ENCODE measurements at regions not wholly inside any gene's neighbourhood (a gene's known extent, or its start where the extent isn't known, plus 50 kb on each side); places are given as distances from the start of the nearest gene placed in this dataset.
"Not testable (repeated sequence)": the region's sequence is repeated elsewhere in the genome, so short reads cannot be mapped to it uniquely, and the experiment has no call there.

GRCh38 chr4:152180369-152180768 lies 355.5 kb downstream of the FBXW7 start:
- Mint-ChIP-seq H3K27ac (no peak overlapping the region), H3K36me3 (ENCODE audit: low read depth) (peaks cover 6% of the 10 kb centered on the region), H3K4me1 (ENCODE audit: low read depth) (peaks cover 36% of the 10 kb centered on the region), H3K4me3 (no peak overlapping the region), H3K27me3 (ENCODE audit: insufficient read depth) (no peaks in the 10 kb centered on the region), H3K9me3 (peaks cover 23% of the 10 kb centered on the region)
- intact Hi-C loops (cut with micrococcal nuclease): loop anchor here (5.0 kb wide), 1 partner anchor 418 kb away; the partner anchor contains the start of gene GATB
- DNase-seq (ENCODE audit: low spot score): no peak

DNA sequence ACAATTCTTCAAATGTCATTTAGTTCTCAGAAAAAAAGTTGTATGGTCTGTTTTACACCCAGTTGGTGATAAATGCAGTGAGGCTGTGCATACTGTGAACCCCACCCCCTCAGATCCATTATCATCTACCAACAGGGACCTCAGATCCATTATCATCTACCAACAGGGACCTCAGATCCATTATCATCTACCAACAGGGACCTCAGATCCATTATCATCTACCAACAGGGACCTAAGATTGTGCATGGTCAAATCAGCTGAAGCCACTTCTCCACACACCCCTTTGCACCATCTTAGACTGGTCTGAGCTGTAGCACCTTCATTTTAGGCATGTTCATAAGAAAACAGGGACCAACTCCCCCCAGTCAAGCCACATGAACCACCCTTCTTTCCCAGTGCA lies 358.4 kb downstream of the FBXW7 start:
- intact Hi-C loops (cut with micrococcal nuclease): not testable (repeated sequence)

GRCh38 chr4:152176627-152177214 lies 359.2 kb downstream of the FBXW7 start:
- Mint-ChIP-seq H3K36me3 (ENCODE audit: low read depth) (peaks cover 4% of the 10 kb centered on the region), H3K4me1 (ENCODE audit: low read depth) (peaks cover 19% of the 10 kb centered on the region), H3K9me3 (peaks cover 7% of the 10 kb centered on the region), H3K27me3 (ENCODE audit: insufficient read depth) (no peaks in the 10 kb centered on the region), H3K27ac (no peak overlapping the region), H3K4me3 (no peak overlapping the region)
- intact Hi-C loops (cut with micrococcal nuclease): no loop called here
- DNase-seq (ENCODE audit: low spot score): no peak

More for the DNA sequence above, 358.4 kb downstream of the FBXW7 start:
- not testable (repeated sequence) for H3K27me3 Mint-ChIP-seq (ENCODE audit: insufficient read depth); H3K4me3 Mint-ChIP-seq; H3K9me3 Mint-ChIP-seq; DNase-seq (ENCODE audit: low spot score); H3K36me3 Mint-ChIP-seq (ENCODE audit: low read depth); H3K27ac Mint-ChIP-seq
- H3K4me1 Mint-ChIP-seq (ENCODE audit: low read depth): peaks cover 19% of the 10 kb centered on the region

- intact Hi-C loops (cut with micrococcal nuclease): no loop called here
- peaks cover 19% of the 10 kb centered on the region for H3K4me1 Mint-ChIP-seq (ENCODE audit: low read depth)
- peaks cover 7% of the 10 kb centered on the region for H3K9me3 Mint-ChIP-seq
- DNase-seq (ENCODE audit: low spot score): no peak
- no peak overlapping the region for H3K4me3 Mint-ChIP-seq
- H3K27me3 Mint-ChIP-seq (ENCODE audit: insufficient read depth): no peaks in the 10 kb centered on the region
- peaks cover 4% of the 10 kb centered on the region for H3K36me3 Mint-ChIP-seq (ENCODE audit: low read depth)
- H3K27ac Mint-ChIP-seq: no peak overlapping the region
These were observed 360.3 kb downstream of the FBXW7 start for GRCh38 chr4:152175586-152175985.

GRCh38 chr4:152172146-152172545 lies 363.7 kb downstream of the FBXW7 start:
- DNase-seq (ENCODE audit: low spot score): no peak
- Mint-ChIP-seq H3K27ac (no peak overlapping the region), H3K36me3 (ENCODE audit: low read depth) (no peaks in the 10 kb centered on the region), H3K9me3 (peaks cover 5% of the 10 kb centered on the region), H3K4me3 (no peak overlapping the region), H3K27me3 (ENCODE audit: insufficient read depth) (peaks cover 1% of the 10 kb centered on the region), H3K4me1 (ENCODE audit: low read depth) (peaks cover 7% of the 10 kb centered on the region)
- intact Hi-C loops (cut with micrococcal nuclease): no loop called here

DNA sequence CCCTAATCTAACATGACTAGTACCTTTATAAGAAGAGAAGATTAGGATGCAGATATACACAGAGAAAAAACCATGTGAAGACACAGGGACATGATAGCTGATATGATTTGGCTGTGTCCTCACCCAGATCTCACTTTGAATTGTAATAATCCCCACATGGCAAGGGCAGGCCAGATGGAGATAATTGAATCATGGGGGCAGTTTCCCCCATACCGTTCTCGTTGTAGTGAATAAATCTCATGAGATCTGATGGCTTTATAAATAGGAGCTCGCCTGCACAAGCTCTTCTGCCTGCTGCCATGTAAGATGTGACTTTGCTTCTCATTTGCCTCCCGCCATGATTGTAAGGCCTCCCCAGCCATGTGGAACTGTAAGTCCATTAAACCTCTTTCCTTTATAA lies 364.3 kb downstream of the FBXW7 start:
- H3K9me3 Mint-ChIP-seq: no peaks in the 10 kb centered on the region
- H3K27me3 Mint-ChIP-seq (ENCODE audit: insufficient read depth): peaks cover 1% of the 10 kb centered on the region
- intact Hi-C loops (cut with micrococcal nuclease): no loop called here
- H3K27ac Mint-ChIP-seq: no peak overlapping the region
- no peak for DNase-seq (ENCODE audit: low spot score)
- no peaks in the 10 kb centered on the region for H3K36me3 Mint-ChIP-seq (ENCODE audit: low read depth)
- no peak overlapping the region for H3K4me3 Mint-ChIP-seq
- H3K4me1 Mint-ChIP-seq (ENCODE audit: low read depth): peaks cover under 1% of the 10 kb centered on the region

GRCh38 chr4:152169683-152170082 lies 366.2 kb downstream of the FBXW7 start:
- DNase-seq (ENCODE audit: low spot score): no peak
- H3K9me3 Mint-ChIP-seq: no peaks in the 10 kb centered on the region
- intact Hi-C loops (cut with micrococcal nuclease): no loop called here

DNA sequence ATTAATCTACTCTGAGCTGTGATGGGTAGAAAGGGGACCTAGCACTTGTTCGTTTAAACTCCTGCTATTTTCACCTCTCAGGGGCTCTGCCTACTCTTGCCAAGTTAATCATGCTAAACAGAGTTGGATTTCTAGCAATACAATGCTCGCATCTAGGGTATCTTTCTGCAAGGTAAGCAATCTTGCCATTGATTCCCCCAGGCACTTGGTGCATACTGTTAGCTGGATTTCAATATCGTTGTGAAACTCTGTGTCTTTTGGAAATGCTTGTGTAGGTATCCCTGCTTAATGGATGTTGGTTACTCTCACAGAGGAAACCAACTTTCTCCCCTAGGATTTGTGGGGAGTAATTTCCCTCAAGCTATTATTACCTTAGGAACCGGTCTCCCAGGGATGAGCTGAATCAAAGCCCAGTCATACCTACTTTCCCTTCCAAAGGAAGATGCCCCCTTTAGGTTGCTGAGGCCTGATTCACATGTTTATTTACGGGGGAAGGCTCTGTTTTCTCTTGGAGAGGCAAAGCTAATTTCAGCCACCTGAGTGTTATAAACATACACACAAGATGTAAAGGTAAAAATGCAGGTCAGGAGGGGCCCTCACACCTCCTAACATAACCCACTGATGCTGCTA lies 366.8 kb downstream of the FBXW7 start:
- intact Hi-C loops (cut with micrococcal nuclease): no loop called here
- Mint-ChIP-seq H3K27ac (no peak overlapping the region), H3K4me1 (ENCODE audit: low read depth) (no peaks in the 10 kb centered on the region), H3K9me3 (no peaks in the 10 kb centered on the region), H3K36me3 (ENCODE audit: low read depth) (no peaks in the 10 kb centered on the region), H3K4me3 (no peak overlapping the region), H3K27me3 (ENCODE audit: insufficient read depth) (peaks cover 1% of the 10 kb centered on the region)
- no peak for DNase-seq (ENCODE audit: low spot score)

More at GRCh38 chr4:152169683-152170082, 366.2 kb downstream of the FBXW7 start:
- no peak overlapping the region for H3K27ac Mint-ChIP-seq
- H3K4me1 Mint-ChIP-seq (ENCODE audit: low read depth): no peaks in the 10 kb centered on the region
- peaks cover 1% of the 10 kb centered on the region for H3K27me3 Mint-ChIP-seq (ENCODE audit: insufficient read depth)
- no peaks in the 10 kb centered on the region for H3K36me3 Mint-ChIP-seq (ENCODE audit: low read depth)
- no peak overlapping the region for H3K4me3 Mint-ChIP-seq

DNA sequence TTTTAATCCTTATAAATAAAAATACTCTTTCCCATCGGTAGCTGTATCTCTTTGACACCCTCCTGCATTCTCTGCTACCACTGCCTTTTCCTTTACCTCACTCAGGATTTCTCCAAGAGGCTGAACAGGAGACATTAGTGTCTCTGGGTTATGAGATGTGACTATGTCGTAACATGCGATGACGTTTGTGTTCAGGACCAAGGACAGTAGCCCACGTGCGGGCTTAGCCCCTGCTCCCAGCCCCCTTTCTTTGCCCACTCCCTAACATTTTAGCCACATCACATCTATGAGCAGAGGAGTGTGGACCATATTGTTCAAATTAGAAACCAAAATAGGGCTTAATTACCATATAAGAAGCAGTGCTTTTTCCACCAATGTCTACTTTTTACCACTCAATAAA lies 369.3 kb downstream of the FBXW7 start:
- intact Hi-C loops (cut with micrococcal nuclease): no loop called here
- Mint-ChIP-seq H3K9me3 (no peaks in the 10 kb centered on the region), H3K36me3 (ENCODE audit: low read depth) (no peaks in the 10 kb centered on the region), H3K27ac (no peak overlapping the region), H3K4me3 (no peak overlapping the region), H3K4me1 (ENCODE audit: low read depth) (no peaks in the 10 kb centered on the region), H3K27me3 (ENCODE audit: insufficient read depth) (peaks cover 1% of the 10 kb centered on the region)
- DNase-seq (ENCODE audit: low spot score): no peak

DNA sequence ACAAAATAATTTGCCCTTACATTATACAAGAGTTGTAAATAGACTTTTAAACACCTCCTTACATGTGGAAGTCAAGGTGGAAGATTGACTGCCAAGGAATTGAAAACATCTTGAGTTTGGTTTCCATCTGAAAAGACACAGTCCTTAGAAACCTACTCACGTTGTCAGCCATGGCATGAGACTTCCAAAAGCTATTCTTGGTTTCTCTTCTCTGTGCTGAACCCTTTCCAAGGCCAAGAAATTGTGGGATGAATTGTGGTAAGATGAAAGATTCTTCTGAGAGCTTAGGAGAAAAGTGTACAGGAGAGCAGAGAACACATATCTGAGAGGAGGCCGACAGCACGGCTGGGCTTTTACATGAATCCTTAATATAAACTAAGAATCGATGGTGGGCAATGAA lies 370.0 kb downstream of the FBXW7 start:
- peaks cover 1% of the 10 kb centered on the region for H3K27me3 Mint-ChIP-seq (ENCODE audit: insufficient read depth)
- DNase-seq (ENCODE audit: low spot score): no peak
- H3K36me3 Mint-ChIP-seq (ENCODE audit: low read depth): no peaks in the 10 kb centered on the region
- H3K4me1 Mint-ChIP-seq (ENCODE audit: low read depth): no peaks in the 10 kb centered on the region
- H3K27ac Mint-ChIP-seq: no peak overlapping the region
- H3K4me3 Mint-ChIP-seq: no peak overlapping the region
- H3K9me3 Mint-ChIP-seq: no peaks in the 10 kb centered on the region
- intact Hi-C loops (cut with micrococcal nuclease): no loop called here

- Mint-ChIP-seq H3K36me3 (ENCODE audit: low read depth) (no peaks in the 10 kb centered on the region), H3K9me3 (no peaks in the 10 kb centered on the region), H3K27me3 (ENCODE audit: insufficient read depth) (peaks cover 1% of the 10 kb centered on the region), H3K4me1 (ENCODE audit: low read depth) (no peaks in the 10 kb centered on the region), H3K4me3 (no peak overlapping the region), H3K27ac (no peak overlapping the region)
- no peak for DNase-seq (ENCODE audit: low spot score)
- intact Hi-C loops (cut with micrococcal nuclease): no loop called here
These were observed 370.7 kb downstream of the FBXW7 start for GRCh38 chr4:152165146-152165545.

- no peaks in the 10 kb centered on the region for H3K36me3 Mint-ChIP-seq (ENCODE audit: low read depth)
- DNase-seq (ENCODE audit: low spot score): no peak
- no peak overlapping the region for H3K27ac Mint-ChIP-seq
- intact Hi-C loops (cut with micrococcal nuclease): no loop called here
- no peaks in the 10 kb centered on the region for H3K9me3 Mint-ChIP-seq
- H3K27me3 Mint-ChIP-seq (ENCODE audit: insufficient read depth): peaks cover under 1% of the 10 kb centered on the region
- no peaks in the 10 kb centered on the region for H3K4me1 Mint-ChIP-seq (ENCODE audit: low read depth)
- H3K4me3 Mint-ChIP-seq: no peak overlapping the region
These were observed 371.3 kb downstream of the FBXW7 start for GRCh38 chr4:152164561-152164960.

DNA sequence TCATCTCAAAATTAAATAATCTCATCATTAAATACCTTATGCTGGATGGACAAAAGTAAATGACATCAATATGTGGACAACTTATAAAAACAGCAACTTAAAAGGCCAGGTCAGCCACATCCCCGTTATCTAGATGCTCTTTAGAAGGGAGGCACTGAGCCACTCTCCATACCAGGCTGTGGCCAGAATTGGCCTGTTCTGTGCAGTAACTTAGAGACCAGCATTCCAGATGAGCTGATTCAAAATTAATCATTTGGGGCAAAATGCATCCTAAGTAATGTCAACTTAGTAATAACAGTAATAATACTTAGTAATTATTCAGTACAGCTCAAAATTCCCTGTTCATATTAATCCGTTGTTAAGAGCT lies 373.6 kb downstream of the FBXW7 start:
- intact Hi-C loops (cut with micrococcal nuclease): no loop called here
- Mint-ChIP-seq H3K36me3 (ENCODE audit: low read depth) (no peaks in the 10 kb centered on the region), H3K4me3 (no peak overlapping the region), H3K27me3 (ENCODE audit: insufficient read depth) (no peaks in the 10 kb centered on the region), H3K4me1 (ENCODE audit: low read depth) (peaks cover 9% of the 10 kb centered on the region), H3K9me3 (no peaks in the 10 kb centered on the region), H3K27ac (no peak overlapping the region)
- DNase-seq (ENCODE audit: low spot score): no peak

Data from activated T-helper 1 cell treated with anti-CD3 and anti-CD28 coated beads, Interleukin-12 subunit alpha, Interleukin-12 subunit beta, Interleukin-2, Interleukin-4 antibody, amounts not matched to agents 30 ng/mL and 10 ng/mL and 1 ng/mL, durations not matched to agents 14 hours and 24 hours and 36 hours (primary cell).